CD14-positive monocyte (primary cell): ENCODE measurements at regions not wholly inside any gene's neighbourhood (a gene's known extent, or its start where the extent isn't known, plus 50 kb on each side); places are given as distances from the start of the nearest gene placed in this dataset.

Experiments used
- DNase-seq, 3 donors: peaks; one replicate each; pipeline ENCODE4 v3.0.0-alpha.2; 2011 to 2022
- H2AFZ ChIP-seq: 2 replicates; pipeline ENCODE4 v1.6.0; 2012; ENCODE audit warnings: mild to moderate bottlenecking, low read depth, low read length, inconsistent platforms; ENCODE audit not compliant: insufficient read depth, poor library complexity, severe bottlenecking
- H3K27ac ChIP-seq, 2 donors: 1 replicate in 1 of 2; 2 replicates in 1 of 2; pipeline ENCODE4 v1.5.1; 2012 to 2013; ENCODE audit warnings: low read length in 2 of 2, control low read depth in 1 of 2, inconsistent platforms in 1 of 2, low read depth in 1 of 2, mild to moderate bottlenecking in 1 of 2
- H3K27me3 ChIP-seq, 2 donors: one replicate each; pipeline versions ENCODE4 v1.6.0 to v1.6.1; 2011 to 2013; ENCODE audit warnings: low read length in 2 of 2; ENCODE audit not compliant: control insufficient read depth in 2 of 2, insufficient read depth in 2 of 2
- H3K36me3 ChIP-seq, 2 donors: replicated peaks in 1 of 2; 1 replicate in 1 of 2; 2 replicates in 1 of 2; pipeline versions ENCODE4 v1.5.1 to v1.6.1; 2012 to 2013; ENCODE audit warnings: low read length in 2 of 2, control low read depth in 1 of 2, inconsistent platforms in 1 of 2, mild to moderate bottlenecking in 1 of 2; ENCODE audit not compliant: insufficient read depth in 2 of 2, control insufficient read depth in 1 of 2
- H3K4me1 ChIP-seq, 2 donors: 1 replicate in 1 of 2; 2 replicates in 1 of 2; pipeline versions ENCODE4 v1.5.1 to v1.6.1; 2012 to 2013; ENCODE audit warnings: low read length in 2 of 2, control low read depth in 1 of 2, inconsistent platforms in 1 of 2, mild to moderate bottlenecking in 1 of 2, moderate library complexity in 1 of 2; ENCODE audit not compliant: insufficient read depth in 2 of 2, control insufficient read depth in 1 of 2
- H3K4me2 ChIP-seq: replicated peaks from 2 replicates; pipeline ENCODE3; 2012; ENCODE audit warnings: low read length, moderate library complexity, mild to moderate bottlenecking; ENCODE audit not compliant: poor library complexity, severe bottlenecking; ENCODE audit errors: extremely low read depth
- H3K4me3 ChIP-seq, 3 experiments: fragments of 200-600 bp in 1 of 3; sonication (generic) in 1 of 3; replicated peaks in 1 of 3; 1 replicate in 2 of 3; 2 replicates in 1 of 3; pipeline ENCODE4 v1.5.1; 2011 to 2013; ENCODE audit warnings: low read length in 3 of 3, mild to moderate bottlenecking in 3 of 3, control low read depth in 2 of 3, low read depth in 2 of 3, inconsistent platforms in 1 of 3, moderate library complexity in 1 of 3
- H3K79me2 ChIP-seq: 2 replicates; pipeline ENCODE4 v1.6.0; 2012; ENCODE audit warnings: mild to moderate bottlenecking, control low read depth, inconsistent platforms, low read length, moderate library complexity; ENCODE audit not compliant: insufficient read depth
- H3K9ac ChIP-seq: 2 replicates; pipeline ENCODE4 v1.6.0; 2017; ENCODE audit warnings: low read length, mild to moderate bottlenecking; ENCODE audit not compliant: insufficient read depth, poor library complexity, severe bottlenecking
- H3K9me3 ChIP-seq, 2 donors: replicated peaks in 1 of 2; 1 replicate in 1 of 2; 2 replicates in 1 of 2; pipeline versions ENCODE4 v1.5.1 to v1.6.1; 2012 to 2013; ENCODE audit warnings: low read length in 2 of 2, control low read depth in 1 of 2; ENCODE audit not compliant: control insufficient read depth in 1 of 2, insufficient read depth in 1 of 2
- H4K20me1 ChIP-seq: 2 replicates; pipeline ENCODE4 v1.6.0; 2012; ENCODE audit warnings: mild to moderate bottlenecking, low read length, control low read depth, moderate library complexity; ENCODE audit not compliant: insufficient read depth
- H3K27ac Mint-ChIP-seq, 7 donors: one replicate each; pipeline ENCODE4 v1.8.0; 2020; ENCODE audit warnings: mild to moderate bottlenecking in 7 of 7, mixed read lengths in 7 of 7, moderate library complexity in 6 of 7, inconsistent platforms in 2 of 7
- H3K27me3 Mint-ChIP-seq, 3 donors: one replicate each; pipeline ENCODE4 v1.8.0; 2021 to 2022; ENCODE audit warnings: low read depth in 3 of 3, mild to moderate bottlenecking in 3 of 3, mixed read lengths in 3 of 3, moderate library complexity in 3 of 3, inconsistent platforms in 1 of 3
- H3K36me3 Mint-ChIP-seq, 2 donors: one replicate each; pipeline ENCODE4 v1.8.0; 2020; ENCODE audit warnings: mixed read lengths in 2 of 2, inconsistent platforms in 1 of 2, mild to moderate bottlenecking in 1 of 2
- H3K4me1 Mint-ChIP-seq: one replicate; pipeline ENCODE4 v1.8.0; 2020; ENCODE audit warnings: mild to moderate bottlenecking, mixed read lengths
- H3K4me3 Mint-ChIP-seq, 2 donors: one replicate each; pipeline ENCODE4 v1.8.0; 2020; ENCODE audit warnings: mild to moderate bottlenecking in 2 of 2, mixed read lengths in 2 of 2, moderate library complexity in 1 of 2
- H3K9me3 Mint-ChIP-seq, 7 donors: one replicate each; pipeline ENCODE4 v1.8.0; 2020 to 2022; ENCODE audit warnings: mixed read lengths in 7 of 7, mild to moderate bottlenecking in 6 of 7, moderate library complexity in 6 of 7, inconsistent platforms in 2 of 7
- CTCF ChIP-seq: fragments of 200-600 bp; IDR thresholded peaks from one replicate; pipeline ENCODE4 v1.8.0; 2022; ENCODE audit warnings: antibody characterized with exemption, mild to moderate bottlenecking
- WGBS: methylation state at CpG from one replicate; pipeline ENCODE4 v1.1.5; 2013; ENCODE audit warnings: missing lambda C conversion rate; ENCODE audit not compliant: insufficient coverage; 5-methylcytosine and 5-hydroxymethylcytosine counted together
- intact Hi-C, 2 donors: fragments of 100-400 bp; cut with micrococcal nuclease; formaldehyde crosslinking; loops; one replicate each; pipeline versions ENCODE4 v1.15.0 to v1.15.1; 2023

- Histone ChIP-seq H3K9ac (no peak overlapping the region), H3K4me3 (no peak overlapping the region), H3K27ac (no peak overlapping the region), H3K9me3 (no peaks in the 10 kb centered on the region), H4K20me1 (no peaks in the 10 kb centered on the region), H2AFZ (no peak overlapping the region), H3K4me2 (no peak overlapping the region), H3K36me3 (no peaks in the 10 kb centered on the region), H3K79me2 (no peaks in the 10 kb centered on the region), H3K27me3 (no peaks in the 10 kb centered on the region), H3K4me1 (no peaks in the 10 kb centered on the region)
- no peak overlapping the region for H3K4me3 Mint-ChIP-seq
- peaks cover 0 to 6% (median 2%) of the 10 kb centered on the region in 7 donors for H3K9me3 Mint-ChIP-seq
- H3K27ac Mint-ChIP-seq = no peak overlapping the region
- no peaks in the 10 kb centered on the region for H3K4me1 Mint-ChIP-seq
- H3K36me3 Mint-ChIP-seq = no peaks in the 10 kb centered on the region
- TF ChIP-seq CTCF = no peak
- DNase-seq = no peak
- intact Hi-C loops = no loop called here
- WGBS = 83% methylated on average over 2 of the region's 5 CpGs
- no peaks in the 10 kb centered on the region for H3K27me3 Mint-ChIP-seq
These were observed 574.6 kb upstream of the ARPP21 start for GRCh38 chr3:35064761-35065160.

GRCh38 chr3:35065891-35066290 lies 573.4 kb upstream of the ARPP21 start:
- H3K4me2 ChIP-seq = no peak overlapping the region
- intact Hi-C loops = no loop called here
- no peaks in the 10 kb centered on the region for H3K79me2 ChIP-seq
- Mint-ChIP-seq H3K4me1 (no peaks in the 10 kb centered on the region), H3K4me3 (no peak overlapping the region), H3K27me3 (no peaks in the 10 kb centered on the region), H3K9me3 (peaks cover 0 to 6% (median 2%) of the 10 kb centered on the region in 7 donors), H3K27ac (no peak overlapping the region), H3K36me3 (no peaks in the 10 kb centered on the region)
- H3K27ac ChIP-seq = no peak overlapping the region
- no peaks in the 10 kb centered on the region for H3K4me1 ChIP-seq
- no peak overlapping the region for H3K4me3 ChIP-seq
- TF ChIP-seq CTCF = no peak
- H4K20me1 ChIP-seq = no peaks in the 10 kb centered on the region
- no peaks in the 10 kb centered on the region for H3K36me3 ChIP-seq
- no peak overlapping the region for H2AFZ ChIP-seq
- WGBS = 92% methylated on average over 1 of the region's 1 CpG
- no peaks in the 10 kb centered on the region for H3K27me3 ChIP-seq
- no peaks in the 10 kb centered on the region for H3K9me3 ChIP-seq
- no peak for DNase-seq
- H3K9ac ChIP-seq = no peak overlapping the region
